Tibial artery (tissue), 4 donors: ENCODE measurements at regions not wholly inside any gene's neighbourhood (a gene's known extent, or its start where the extent isn't known, plus 50 kb on each side); places are given as distances from the start of the nearest gene placed in this dataset.

ENCODE experiments used
- DNase-seq, 2 donors: peaks; one replicate each; pipeline ENCODE4 v3.0.0-alpha.2; 2019
- H3K27ac ChIP-seq, 2 donors: fragments of 200-600 bp; sonication (generic) in 1 of 2; 1 replicate in 1 of 2; 2 replicates in 1 of 2; pipeline ENCODE4 v1.5.1; 2018 to 2019; ENCODE audit warnings: mild to moderate bottlenecking in 1 of 2
- H3K27me3 ChIP-seq, 2 donors: fragments of 200-600 bp; sonication (generic) in 1 of 2; one replicate each; pipeline versions ENCODE4 v1.5.1 to v1.6.0; 2016 to 2019
- H3K36me3 ChIP-seq, 3 donors: fragments of 200-600 bp; sonication (generic) in 2 of 3; one replicate each; pipeline ENCODE4 v1.5.1; 2016 to 2019; ENCODE audit warnings: mild to moderate bottlenecking in 2 of 3
- H3K4me1 ChIP-seq, 4 donors: fragments of 200-600 bp; sonication (generic) in 2 of 4; 1 replicate in 3 of 4; 2 replicates in 1 of 4; pipeline ENCODE4 v1.5.1; 2016 to 2019
- H3K4me3 ChIP-seq, 2 donors: fragments of 200-600 bp; sonication (generic) in 1 of 2; 1 replicate in 1 of 2; 2 replicates in 1 of 2; pipeline ENCODE4 v1.5.1; 2018 to 2019; ENCODE audit warnings: mild to moderate bottlenecking in 2 of 2
- H3K9me3 ChIP-seq, 3 donors: fragments of 200-600 bp; sonication (generic) in 1 of 3; one replicate each; pipeline ENCODE4 v1.5.1; 2016 to 2019
- CTCF ChIP-seq, 2 experiments: fragments of 200-600 bp in 1 of 2; fragments of 450-650 bp in 1 of 2; IDR thresholded peaks; one replicate each; pipeline ENCODE4 v1.5.1; 2017 to 2019; ENCODE audit warnings: antibody characterized with exemption in 2 of 2, mild to moderate bottlenecking in 1 of 2, moderate library complexity in 1 of 2
- intact Hi-C: fragments of 100-400 bp; cut with DNase I; formaldehyde crosslinking; loops from one replicate; pipeline ENCODE4 v1.15.0; 2023; ENCODE audit warnings: low total_unique reads

DNA sequence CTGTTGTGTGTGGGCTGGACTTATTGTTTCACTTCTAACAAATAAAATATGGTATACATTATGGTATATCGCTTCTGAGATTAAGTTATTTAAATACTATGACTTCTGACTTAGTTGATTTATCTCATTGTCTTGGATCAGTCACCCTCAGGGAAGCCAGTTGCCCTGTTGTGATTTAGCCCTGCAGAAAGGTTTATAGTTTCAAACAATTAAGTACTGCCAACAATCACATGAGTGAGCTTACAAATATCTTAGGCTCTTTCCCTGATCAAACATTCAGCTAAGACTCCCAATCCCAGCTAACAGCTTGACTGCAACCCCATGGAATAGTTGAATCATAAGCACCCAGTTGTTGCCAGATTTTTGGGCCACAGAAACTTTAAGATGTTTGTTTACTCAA is 85.4 kb downstream of the MAGEC1 start:
- no peaks in the 10 kb centered on the region for H3K9me3 ChIP-seq
- no peaks in the 10 kb centered on the region for H3K27me3 ChIP-seq
- no peak overlapping the region for H3K4me3 ChIP-seq
- no peaks in the 10 kb centered on the region for H3K36me3 ChIP-seq
- peaks cover 0 to 6% (median 2%) of the 10 kb centered on the region in 4 donors for H3K4me1 ChIP-seq
- intact Hi-C loops = no loop called here
- DNase-seq = no peak
- TF ChIP-seq CTCF (IDR thresholded peaks at IDR 0.05) = no peak
- H3K27ac ChIP-seq = no peak overlapping the region

DNA sequence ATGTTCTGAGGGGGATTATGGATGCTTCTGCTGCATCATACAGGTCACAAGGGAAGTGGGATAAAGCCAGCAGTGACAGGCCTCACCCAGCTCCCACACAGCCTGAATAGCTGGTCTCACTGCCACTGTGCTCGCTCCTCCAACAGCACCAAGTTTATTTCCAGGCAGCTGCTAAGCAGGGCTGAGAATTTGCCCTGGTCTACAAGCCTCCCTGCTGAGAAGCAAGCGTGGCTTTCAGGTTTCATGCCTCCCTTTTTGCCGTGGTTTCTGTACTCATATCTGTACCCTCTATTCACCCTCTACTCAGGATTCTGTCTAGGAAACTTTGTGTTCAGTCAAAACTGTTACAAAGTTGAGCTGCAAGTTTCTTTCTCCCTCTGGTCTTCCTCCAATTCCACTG is 78.6 kb downstream of the MAGEC1 start:
- intact Hi-C loops = no loop called here
- H3K4me1 ChIP-seq = peaks cover 0 to 10% (median 2%) of the 10 kb centered on the region in 4 donors
- no peaks in the 10 kb centered on the region for H3K36me3 ChIP-seq
- no peaks in the 10 kb centered on the region for H3K9me3 ChIP-seq
- H3K27me3 ChIP-seq = no peaks in the 10 kb centered on the region
- H3K4me3 ChIP-seq = no peak overlapping the region
- no peak for TF ChIP-seq CTCF (IDR thresholded peaks at IDR 0.05)
- DNase-seq = no peak
- no peak overlapping the region for H3K27ac ChIP-seq

DNA sequence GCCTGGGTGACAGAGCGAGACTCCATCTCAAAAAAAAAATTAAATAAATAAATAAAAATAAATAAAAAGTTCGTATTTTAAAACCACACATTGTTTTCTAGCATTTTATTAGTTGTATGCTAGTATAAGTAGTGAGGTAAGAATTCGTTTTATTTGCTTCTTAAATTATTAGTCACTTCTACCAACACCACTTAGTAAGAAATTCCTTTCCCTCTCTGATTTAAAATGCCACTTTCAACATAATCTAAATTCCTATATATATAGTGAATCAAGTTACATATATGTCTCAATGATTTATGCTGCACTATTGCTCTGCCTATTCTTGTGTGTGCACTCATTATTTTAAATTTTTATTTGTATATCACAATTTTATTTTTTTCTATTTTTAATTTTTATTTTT is 72.1 kb downstream of the MAGEC1 start:
- H3K4me1 ChIP-seq = no peaks in the 10 kb centered on the region
- no peaks in the 10 kb centered on the region for H3K9me3 ChIP-seq
- H3K36me3 ChIP-seq = no peaks in the 10 kb centered on the region
- H3K4me3 ChIP-seq = no peak overlapping the region
- H3K27me3 ChIP-seq = no peaks in the 10 kb centered on the region
- TF ChIP-seq CTCF (IDR thresholded peaks at IDR 0.05) = no peak
- intact Hi-C loops = no loop called here
- no peak for DNase-seq
- H3K27ac ChIP-seq = no peak overlapping the region

- no peak for TF ChIP-seq CTCF (IDR thresholded peaks at IDR 0.05)
- Histone ChIP-seq H3K4me3 (no peak overlapping the region), H3K36me3 (no peaks in the 10 kb centered on the region), H3K9me3 (no peaks in the 10 kb centered on the region), H3K4me1 (no peaks in the 10 kb centered on the region), H3K27me3 (no peaks in the 10 kb centered on the region), H3K27ac (no peak overlapping the region)
- intact Hi-C loops = no loop called here
- DNase-seq = no peak
Measured at GRCh38 chrX:141969706-141970105, 66.0 kb downstream of the MAGEC1 start.

- TF ChIP-seq CTCF (IDR thresholded peaks at IDR 0.05) = no peak
- Histone ChIP-seq H3K27me3 (no peaks in the 10 kb centered on the region), H3K36me3 (no peaks in the 10 kb centered on the region), H3K4me3 (no peak overlapping the region), H3K4me1 (peaks cover 0 to 13% (median 0%) of the 10 kb centered on the region in 4 donors), H3K9me3 (no peaks in the 10 kb centered on the region), H3K27ac (no peak overlapping the region)
- intact Hi-C loops = no loop called here
- no peak for DNase-seq
Measured at GRCh38 chrX:141960578-141960977, 56.9 kb downstream of the MAGEC1 start.
